ENCODE measurements at regions not wholly inside any gene's neighbourhood (a gene's known extent, or its start where the extent isn't known, plus 50 kb on each side); places are given as distances from the start of the nearest gene placed in this dataset.

GRCh38 chr19:34580055-34580336 lies 97.0 kb downstream of the SCGB2B2 start:
- no peak overlapping the region for H3K9ac ChIP-seq (ENCODE audit: low read length)
- no peak overlapping the region for H3K4me3 ChIP-seq (ENCODE audit: low read length)
- no peaks in the 10 kb centered on the region for H3K27me3 ChIP-seq (ENCODE audit: low read length)
- no peaks in the 10 kb centered on the region for H3K36me3 ChIP-seq (ENCODE audit: low read depth, low read length)
- BruUV-seq (replicated peaks) = no TSS peak
- H3F3A ChIP-seq (ENCODE audit: low read length, unreplicated experiment) = no peaks in the 10 kb centered on the region
- H2AFZ ChIP-seq (ENCODE audit: low read length) = no peak overlapping the region
- TF ChIP-seq EZH2 (IDR thresholded peaks at IDR 0.05; ENCODE audit: low read length, unreplicated experiment) (no peak), CTCF (conservative IDR thresholded peaks at IDR 0.05; ENCODE audit: low read depth, low read length) (no peak), EZH2phosphoT487 (IDR thresholded peaks at IDR 0.05; ENCODE audit: borderline replicate concordance, low read length) (no peak)
- intact Hi-C loops (cut with micrococcal nuclease) = no loop called here
- no peaks in the 10 kb centered on the region for H3K9me3 ChIP-seq (ENCODE audit: low read length)
- no peak overlapping the region for H3K4me2 ChIP-seq (ENCODE audit: low read length)
- no peaks in the 10 kb centered on the region for H3K79me2 ChIP-seq (ENCODE audit: low read length)
- no peaks in the 10 kb centered on the region for H3K4me1 ChIP-seq (ENCODE audit: insufficient read depth, low read length)
- CTCF ChIA-PET = no interaction called here
- POLR2A ChIA-PET (ENCODE audit: unreplicated experiment) = no interaction called here
- H3K27ac ChIP-seq (ENCODE audit: low read length) = no peak overlapping the region
- no peaks in the 10 kb centered on the region for H3K9me2 ChIP-seq (replicated peaks; ENCODE audit: low read length)
- no peak for ATAC-seq
- no peak for DNase-seq
- H4K20me1 ChIP-seq (ENCODE audit: low read length) = no peaks in the 10 kb centered on the region

DNA sequence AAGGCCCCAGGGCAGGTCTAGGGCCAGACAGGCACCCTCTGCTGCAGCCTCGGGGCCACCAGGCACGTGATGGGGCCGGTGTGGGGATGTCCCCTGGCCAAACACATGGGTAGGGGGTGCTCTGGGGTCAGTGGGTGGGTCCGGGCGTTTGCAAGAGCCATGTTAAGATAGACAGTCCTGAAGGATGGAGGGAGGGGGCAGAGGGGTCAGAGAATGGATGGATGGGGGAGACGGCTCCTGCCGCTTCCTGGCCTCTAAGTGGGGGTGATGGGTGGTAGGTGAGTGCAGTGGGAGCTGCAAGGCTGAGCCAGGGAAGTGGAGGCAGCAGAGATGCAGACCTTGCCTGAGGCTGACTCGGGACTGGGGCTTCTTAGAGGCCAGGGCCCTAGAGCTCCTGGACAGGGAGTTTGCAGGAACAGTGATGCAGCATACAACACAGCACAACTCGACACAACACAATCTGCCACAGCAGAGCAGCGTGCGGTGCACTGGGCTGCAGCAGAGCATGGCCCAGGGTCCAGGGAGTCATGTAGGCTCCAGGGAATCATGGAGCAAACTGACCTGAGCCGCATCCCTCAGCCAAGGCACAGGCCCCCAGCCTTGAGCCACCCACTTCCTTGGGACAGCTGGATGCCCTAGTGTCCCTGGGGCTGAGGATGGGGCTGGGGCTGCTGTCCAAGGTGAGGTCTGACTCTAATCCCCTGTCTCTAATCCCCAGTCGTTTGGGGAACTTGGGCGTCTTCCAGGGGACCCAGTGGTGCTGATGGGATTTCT lies 97.5 kb downstream of the SCGB2B2 start:
- no peaks in the 10 kb centered on the region for H3F3A ChIP-seq (ENCODE audit: low read length, unreplicated experiment)
- H2AFZ ChIP-seq (ENCODE audit: low read length) = no peak overlapping the region
- ChIA-PET CTCF (no interaction called here), POLR2A (ENCODE audit: unreplicated experiment) (no interaction called here)
- H3K4me3 ChIP-seq (ENCODE audit: low read length) = no peak overlapping the region
- H3K9ac ChIP-seq (ENCODE audit: low read length) = no peak overlapping the region
- no peak overlapping the region for H3K27ac ChIP-seq (ENCODE audit: low read length)
- ATAC-seq (no peak), DNase-seq (no peak)
- BruUV-seq (replicated peaks) = no TSS peak
- no peaks in the 10 kb centered on the region for H3K27me3 ChIP-seq (ENCODE audit: low read length)
- H3K9me2 ChIP-seq (replicated peaks; ENCODE audit: low read length) = no peaks in the 10 kb centered on the region
- no peaks in the 10 kb centered on the region for H4K20me1 ChIP-seq (ENCODE audit: low read length)
- TF ChIP-seq EZH2phosphoT487 (IDR thresholded peaks at IDR 0.05; ENCODE audit: borderline replicate concordance, low read length) = no peak
- no peak for TF ChIP-seq CTCF (conservative IDR thresholded peaks at IDR 0.05; ENCODE audit: low read depth, low read length)
- no peak for TF ChIP-seq EZH2 (IDR thresholded peaks at IDR 0.05; ENCODE audit: low read length, unreplicated experiment)
- H3K9me3 ChIP-seq (ENCODE audit: low read length) = no peaks in the 10 kb centered on the region
- intact Hi-C loops (cut with micrococcal nuclease) = no loop called here
- no peak overlapping the region for H3K4me2 ChIP-seq (ENCODE audit: low read length)
- H3K4me1 ChIP-seq (ENCODE audit: insufficient read depth, low read length) = no peaks in the 10 kb centered on the region
- H3K79me2 ChIP-seq (ENCODE audit: low read length) = no peaks in the 10 kb centered on the region
- H3K36me3 ChIP-seq (ENCODE audit: low read depth, low read length) = no peaks in the 10 kb centered on the region

- Histone ChIP-seq H3K79me2 (ENCODE audit: low read length) (no peaks in the 10 kb centered on the region), H3K27me3 (ENCODE audit: low read length) (no peaks in the 10 kb centered on the region), H3K36me3 (ENCODE audit: low read depth, low read length) (no peaks in the 10 kb centered on the region), H2AFZ (ENCODE audit: low read length) (no peak overlapping the region), H3K9me2 (replicated peaks; ENCODE audit: low read length) (no peaks in the 10 kb centered on the region), H3K9me3 (ENCODE audit: low read length) (no peaks in the 10 kb centered on the region), H3F3A (ENCODE audit: low read length, unreplicated experiment) (no peaks in the 10 kb centered on the region), H4K20me1 (ENCODE audit: low read length) (no peaks in the 10 kb centered on the region), H3K4me3 (ENCODE audit: low read length) (no peak overlapping the region), H3K9ac (ENCODE audit: low read length) (no peak overlapping the region), H3K27ac (ENCODE audit: low read length) (no peak overlapping the region), H3K4me2 (ENCODE audit: low read length) (no peak overlapping the region), H3K4me1 (ENCODE audit: insufficient read depth, low read length) (no peaks in the 10 kb centered on the region)
- CTCF ChIA-PET = no interaction called here
- no TSS peak for BruUV-seq (replicated peaks)
- TF ChIP-seq CTCF (conservative IDR thresholded peaks at IDR 0.05; ENCODE audit: low read depth, low read length) (no peak), EZH2phosphoT487 (IDR thresholded peaks at IDR 0.05; ENCODE audit: borderline replicate concordance, low read length) (no peak), EZH2 (IDR thresholded peaks at IDR 0.05; ENCODE audit: low read length, unreplicated experiment) (no peak)
- POLR2A ChIA-PET (ENCODE audit: unreplicated experiment) = no interaction called here
- ATAC-seq = no peak
- intact Hi-C loops (cut with micrococcal nuclease) = no loop called here
- no peak for DNase-seq
Observed at GRCh38 chr19:34578751-34579150, 97.2 kb downstream of the WTIP start.

All from PC-3 (cell line).